Neural cell (in vitro differentiated cells): ENCODE measurements at regions not wholly inside any gene's neighbourhood (a gene's known extent, or its start where the extent isn't known, plus 50 kb on each side); places are given as distances from the start of the nearest gene placed in this dataset.

Source experiments
- EZH2 ChIP-seq: fragments of 200-600, 300-800 bp; shearing (Covaris generic), sonication (generic); IDR thresholded peaks from 2 replicates; pipeline ENCODE4 v1.6.1; 2014; ENCODE audit warnings: antibody characterized with exemption, low read length, borderline replicate concordance, mild to moderate bottlenecking; ENCODE audit not compliant: insufficient read depth, poor library complexity, severe bottlenecking
- POLR2AphosphoS5 ChIP-seq: IDR thresholded peaks from 2 replicates; pipeline ENCODE4 v1.6.1; 2012
- TAF1 ChIP-seq: IDR thresholded peaks from 2 replicates; pipeline ENCODE4 v1.6.1; 2012; ENCODE audit warnings: low read depth
- TF ChIP-seq, protein P1 (sequence below): fragments of 450-650 bp; IDR thresholded peaks from 2 replicates; pipeline ENCODE4 v1.5.1; 2014; ENCODE audit warnings: antibody characterized with exemption, mild to moderate bottlenecking, moderate library complexity; ENCODE audit not compliant: poor library complexity, severe bottlenecking

DNA sequence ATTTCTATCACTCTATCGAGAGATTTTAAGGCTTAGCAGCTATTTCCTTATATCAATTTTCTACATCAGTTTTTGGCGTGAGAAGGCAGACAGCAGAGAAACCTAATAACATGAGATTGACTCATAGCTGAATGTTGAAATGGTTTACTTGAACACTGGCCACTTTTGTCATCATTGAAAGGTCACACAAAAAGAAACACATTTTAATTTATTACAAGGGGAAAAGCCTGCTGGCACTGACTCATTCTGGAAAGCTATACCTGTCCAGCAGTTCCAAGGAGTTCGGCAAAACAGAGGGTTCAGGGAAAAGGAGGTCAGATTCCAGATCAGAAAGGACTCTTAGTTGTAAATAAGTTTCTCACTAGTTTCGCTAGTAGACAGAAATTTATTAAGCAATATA lies 566.4 kb downstream of the DNAH5 start:
- no peak for TF ChIP-seq EZH2
- TF ChIP-seq, protein P1, sequence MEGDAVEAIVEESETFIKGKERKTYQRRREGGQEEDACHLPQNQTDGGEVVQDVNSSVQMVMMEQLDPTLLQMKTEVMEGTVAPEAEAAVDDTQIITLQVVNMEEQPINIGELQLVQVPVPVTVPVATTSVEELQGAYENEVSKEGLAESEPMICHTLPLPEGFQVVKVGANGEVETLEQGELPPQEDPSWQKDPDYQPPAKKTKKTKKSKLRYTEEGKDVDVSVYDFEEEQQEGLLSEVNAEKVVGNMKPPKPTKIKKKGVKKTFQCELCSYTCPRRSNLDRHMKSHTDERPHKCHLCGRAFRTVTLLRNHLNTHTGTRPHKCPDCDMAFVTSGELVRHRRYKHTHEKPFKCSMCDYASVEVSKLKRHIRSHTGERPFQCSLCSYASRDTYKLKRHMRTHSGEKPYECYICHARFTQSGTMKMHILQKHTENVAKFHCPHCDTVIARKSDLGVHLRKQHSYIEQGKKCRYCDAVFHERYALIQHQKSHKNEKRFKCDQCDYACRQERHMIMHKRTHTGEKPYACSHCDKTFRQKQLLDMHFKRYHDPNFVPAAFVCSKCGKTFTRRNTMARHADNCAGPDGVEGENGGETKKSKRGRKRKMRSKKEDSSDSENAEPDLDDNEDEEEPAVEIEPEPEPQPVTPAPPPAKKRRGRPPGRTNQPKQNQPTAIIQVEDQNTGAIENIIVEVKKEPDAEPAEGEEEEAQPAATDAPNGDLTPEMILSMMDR = no peak
- no peak for TF ChIP-seq TAF1
- no peak for TF ChIP-seq POLR2AphosphoS5
